ENCODE measurements at regions not wholly inside any gene's neighbourhood (a gene's known extent, or its start where the extent isn't known, plus 50 kb on each side); places are given as distances from the start of the nearest gene placed in this dataset.

GRCh38 chr2:204012072-204012653 is 75.6 kb downstream of the ICOS start:
- TF ChIP-seq POLR2A (IDR thresholded peaks at IDR 0.05) (no peak), CTCF (IDR thresholded peaks at IDR 0.05) (no peak)

Data from right lobe of liver (tissue), 4 donors.